Epithelial cell of esophagus (primary cell): ENCODE measurements at regions not wholly inside any gene's neighbourhood (a gene's known extent, or its start where the extent isn't known, plus 50 kb on each side); places are given as distances from the start of the nearest gene placed in this dataset.

ENCODE experiments used
- DNase-seq: peaks from one replicate; pipeline ENCODE4 v3.0.0; 2010; ENCODE audit warnings: low read depth
- H3K4me3 ChIP-seq: 2 replicates; pipeline ENCODE4 v1.5.1; 2011; ENCODE audit warnings: mild to moderate bottlenecking, low read length, control low read depth
- TF ChIP-seq, protein P1 (sequence below): IDR thresholded peaks from 2 replicates; pipeline ENCODE4 v1.5.1; 2011; ENCODE audit warnings: low read depth, mild to moderate bottlenecking, low read length, control low read depth, inconsistent platforms; ENCODE audit not compliant: insufficient read depth; ENCODE audit errors: missing control alignments

DNA sequence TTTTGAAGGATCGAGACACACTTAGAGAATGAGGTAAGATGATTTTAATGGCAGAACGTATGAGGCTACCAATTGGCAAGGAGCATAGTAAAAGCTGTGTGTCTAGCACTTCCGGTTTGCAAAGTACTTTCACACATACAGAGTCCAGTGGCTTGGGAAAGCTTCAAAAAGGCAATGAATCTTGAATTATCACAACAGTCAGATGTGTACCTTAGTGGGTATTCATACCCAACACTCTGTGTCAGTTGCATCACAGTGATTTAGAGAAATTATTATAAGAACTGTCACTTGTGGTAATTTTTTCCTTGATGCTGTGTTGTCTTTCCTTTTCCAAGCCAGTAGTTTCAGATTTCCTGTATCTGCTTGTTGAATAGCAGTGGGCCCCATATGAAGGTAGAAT, 424.1 kb downstream of the PCNX1 start:
- no peak overlapping the region for H3K4me3 ChIP-seq
- DNase-seq, result no peak
- TF ChIP-seq, protein P1, sequence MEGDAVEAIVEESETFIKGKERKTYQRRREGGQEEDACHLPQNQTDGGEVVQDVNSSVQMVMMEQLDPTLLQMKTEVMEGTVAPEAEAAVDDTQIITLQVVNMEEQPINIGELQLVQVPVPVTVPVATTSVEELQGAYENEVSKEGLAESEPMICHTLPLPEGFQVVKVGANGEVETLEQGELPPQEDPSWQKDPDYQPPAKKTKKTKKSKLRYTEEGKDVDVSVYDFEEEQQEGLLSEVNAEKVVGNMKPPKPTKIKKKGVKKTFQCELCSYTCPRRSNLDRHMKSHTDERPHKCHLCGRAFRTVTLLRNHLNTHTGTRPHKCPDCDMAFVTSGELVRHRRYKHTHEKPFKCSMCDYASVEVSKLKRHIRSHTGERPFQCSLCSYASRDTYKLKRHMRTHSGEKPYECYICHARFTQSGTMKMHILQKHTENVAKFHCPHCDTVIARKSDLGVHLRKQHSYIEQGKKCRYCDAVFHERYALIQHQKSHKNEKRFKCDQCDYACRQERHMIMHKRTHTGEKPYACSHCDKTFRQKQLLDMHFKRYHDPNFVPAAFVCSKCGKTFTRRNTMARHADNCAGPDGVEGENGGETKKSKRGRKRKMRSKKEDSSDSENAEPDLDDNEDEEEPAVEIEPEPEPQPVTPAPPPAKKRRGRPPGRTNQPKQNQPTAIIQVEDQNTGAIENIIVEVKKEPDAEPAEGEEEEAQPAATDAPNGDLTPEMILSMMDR, result no peak

DNA sequence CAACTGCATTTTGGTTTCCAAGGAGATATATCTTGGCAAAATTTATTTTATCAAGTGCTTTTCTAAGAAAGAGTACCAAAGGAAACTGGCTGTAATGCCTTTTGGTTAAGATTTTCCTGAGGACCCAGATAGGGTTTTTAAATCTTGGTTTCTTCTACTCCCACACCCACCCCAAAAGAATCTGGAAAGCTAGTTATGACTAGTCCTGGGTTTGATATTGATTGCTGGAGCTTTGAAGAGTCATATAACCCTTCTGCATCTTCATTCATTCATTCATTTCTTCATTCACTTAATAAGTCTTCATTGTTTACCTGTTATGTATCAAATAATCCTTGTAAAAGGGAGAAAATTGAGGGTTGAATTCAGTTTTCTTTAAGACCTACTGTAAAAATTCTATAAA, 425.2 kb downstream of the PCNX1 start:
- H3K4me3 ChIP-seq, result no peak overlapping the region
- TF ChIP-seq, protein P1, result no peak
- no peak for DNase-seq

DNA sequence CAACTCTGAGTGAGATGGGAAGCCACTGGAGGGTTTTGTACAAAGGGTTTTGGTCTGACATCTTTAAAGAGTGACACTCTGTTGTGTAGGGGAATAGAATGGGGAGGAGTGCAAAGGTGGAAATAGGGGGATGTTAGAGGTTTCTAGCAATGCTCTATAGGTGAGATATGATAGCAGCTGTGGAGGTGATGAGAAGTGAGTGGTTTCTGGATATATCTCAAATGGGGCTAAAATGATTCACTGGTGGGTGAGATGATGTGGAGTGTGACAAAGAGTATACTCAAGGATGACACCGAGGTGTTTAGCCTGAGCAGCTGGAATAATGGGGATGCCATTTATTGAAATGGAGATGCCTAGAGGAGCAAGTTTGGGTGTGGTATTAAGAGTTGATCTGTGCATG, 426.4 kb downstream of the PCNX1 start:
- TF ChIP-seq, protein P1, result no peak
- no peak for DNase-seq
- H3K4me3 ChIP-seq, result no peak overlapping the region

GRCh38 chr14:71336489-71337192, 429.4 kb downstream of the PCNX1 start:
- TF ChIP-seq, protein P1, result no peak
- DNase-seq, result no peak
- H3K4me3 ChIP-seq, result no peak overlapping the region

DNA sequence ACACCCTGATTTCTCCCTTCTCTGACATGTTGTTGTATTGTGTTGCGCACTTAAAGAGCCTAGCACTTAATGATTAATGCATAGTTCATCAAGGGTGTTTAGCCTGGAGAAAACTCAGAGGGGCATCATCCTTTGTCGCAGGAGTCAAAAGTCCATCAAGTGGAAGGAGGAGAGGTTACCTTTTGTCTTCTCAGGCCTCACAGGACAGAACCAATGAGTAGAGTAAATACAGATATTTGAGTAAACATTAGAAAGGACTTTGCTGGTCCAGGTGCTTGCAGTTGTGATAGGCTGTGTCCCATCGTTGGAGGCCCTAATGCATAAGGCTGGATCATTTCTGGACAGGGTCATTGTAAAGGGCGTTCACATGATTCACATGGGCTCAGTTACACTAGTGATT, 430.9 kb downstream of the PCNX1 start:
- DNase-seq, result no peak
- H3K4me3 ChIP-seq, result no peak overlapping the region
- TF ChIP-seq, protein P1, result no peak

DNA sequence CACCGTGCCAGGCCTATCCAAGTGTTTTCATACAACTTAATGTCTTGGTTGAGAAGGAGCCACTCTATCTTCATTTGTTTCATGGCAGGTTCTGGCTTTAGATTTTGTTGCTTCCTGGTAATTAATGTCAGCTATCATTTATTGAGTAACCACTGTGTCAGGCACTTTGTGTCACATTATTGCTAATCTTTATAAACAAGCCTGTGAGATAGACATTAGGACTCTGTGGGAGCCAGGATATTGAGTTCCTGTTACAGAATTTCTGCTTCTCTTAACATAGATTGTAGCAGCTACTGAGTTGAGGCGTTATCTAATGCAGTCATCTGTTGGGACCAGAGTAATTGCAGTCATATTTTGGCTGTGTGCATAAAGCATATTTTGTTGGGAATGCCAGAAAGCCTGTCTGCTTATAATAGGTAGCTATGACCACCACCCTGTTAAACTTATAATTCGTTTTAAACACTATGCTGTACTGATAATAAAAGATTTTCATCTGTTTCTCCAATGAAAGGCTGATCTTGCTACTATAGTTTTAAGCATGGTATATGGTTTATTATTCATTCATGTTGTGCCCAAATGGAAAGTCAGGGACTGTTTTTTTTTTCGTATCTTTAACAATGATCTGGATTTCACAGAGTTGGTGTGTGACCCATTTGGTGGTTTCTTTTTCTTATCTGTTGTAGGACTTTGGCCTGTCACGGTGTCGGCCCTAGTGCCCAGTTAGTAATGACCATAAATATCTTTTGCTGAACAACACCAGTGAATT, 432.6 kb downstream of the PCNX1 start:
- H3K4me3 ChIP-seq, result no peak overlapping the region
- DNase-seq, result no peak
- TF ChIP-seq, protein P1, result no peak

DNA sequence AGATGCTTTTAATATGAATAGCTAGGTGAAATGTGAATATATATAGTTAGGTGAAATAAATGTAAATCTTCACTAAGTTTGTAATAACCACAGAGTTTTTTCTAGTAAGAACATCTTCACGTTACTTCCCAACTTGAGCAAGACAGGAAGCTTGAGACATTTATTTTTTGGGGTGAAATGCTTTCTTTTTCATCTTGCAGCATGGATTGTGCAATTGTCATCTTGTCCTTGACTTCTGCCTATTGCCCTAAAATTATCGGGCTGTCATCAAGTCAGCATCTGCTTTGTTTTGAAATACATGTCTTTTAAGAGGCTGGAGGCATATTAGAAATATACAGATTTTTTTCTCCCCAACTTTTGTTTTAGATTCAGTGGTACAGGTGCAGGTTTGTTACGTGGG, 433.9 kb downstream of the PCNX1 start:
- no peak for DNase-seq
- TF ChIP-seq, protein P1, result no peak
- no peak overlapping the region for H3K4me3 ChIP-seq
